HepG2 (cell line): ENCODE measurements at regions not wholly inside any gene's neighbourhood (a gene's known extent, or its start where the extent isn't known, plus 50 kb on each side); places are given as distances from the start of the nearest gene placed in this dataset.

Source experiments
- ATAC-seq: fragments of 200-7000 bp; cut with Tn5 transposase; 3 replicates; pipeline ENCODE4 v1.9.1; 2020; ENCODE audit warnings: mild to moderate bottlenecking, moderate library complexity
- BruUV-seq: library from RNA; stranded (reverse); fragments of 400-500 nt; replicated peaks from 2 replicates; lab custom pipeline; 2021; lab: Mats Ljungman, UMichigan
- CTCF ChIA-PET: fragments of 300-600 bp; formaldehyde crosslinking; extraction: SDS; loops from one replicate; lab custom pipeline; 2021; ENCODE audit warnings: low total read pairs, inconsistent platforms, low intra/inter-chr PET ratio; lab: Yijun Ruan, JAX
- POLR2A ChIA-PET: fragments of 350-600 bp; sonication (Branson Sonifier 250); formaldehyde crosslinking; loops from one replicate; lab custom pipeline; 2020; ENCODE audit warnings: antibody characterized with exemption, inconsistent platforms; lab: Yijun Ruan, JAX
- DNase-seq: peaks from one replicate; pipeline ENCODE4 v3.0.0-alpha.2; 2015; ENCODE audit warnings: low spot score
- FAIRE-seq: peaks from 3 replicates; lab custom pipeline; 2011; peaks lifted over from hg19 to GRCh38; lab: Jason Lieb, UNC
- H2AFZ ChIP-seq: one replicate; pipeline ENCODE4 v1.6.1; 2011; ENCODE audit warnings: low read length, inconsistent platforms
- H3K27ac ChIP-seq: fragments of 300-600 bp; 3 replicates; pipeline ENCODE4 v1.8.0; 2011; ENCODE audit warnings: mixed run types, mild to moderate bottlenecking, mixed read lengths, low read length, inconsistent platforms; ENCODE audit not compliant: insufficient read depth; ENCODE audit errors: extremely low read length
- H3K27me3 ChIP-seq, 2 experiments: fragments of 200-600 bp in 1 of 2; 2 replicates in 1 of 2; 3 replicates in 1 of 2; pipeline versions ENCODE4 v1.6.0 to v1.8.0; 2011; ENCODE audit warnings: low read length in 2 of 2, mild to moderate bottlenecking in 2 of 2, moderate library complexity in 2 of 2, inconsistent platforms in 1 of 2; ENCODE audit not compliant: insufficient read depth in 2 of 2, control insufficient read depth in 1 of 2
- H3K36me3 ChIP-seq, 2 experiments: fragments of 200-600 bp in 1 of 2; replicated peaks in 1 of 2; 2 replicates in 1 of 2; 3 replicates in 1 of 2; pipeline versions ENCODE4 v1.5.1 to v1.8.0; 2011; ENCODE audit warnings: low read length in 2 of 2, inconsistent platforms in 1 of 2; ENCODE audit not compliant: insufficient read depth in 2 of 2, control insufficient read depth in 1 of 2
- H3K4me1 ChIP-seq: 2 replicates; pipeline ENCODE4 v1.5.1; 2012; ENCODE audit warnings: low read length, inconsistent platforms; ENCODE audit not compliant: insufficient read depth
- H3K4me2 ChIP-seq: 2 replicates; pipeline ENCODE4 v1.6.0; 2011; ENCODE audit warnings: low read depth, low read length, inconsistent platforms
- H3K4me3 ChIP-seq, 3 experiments: fragments of 200-600 bp in 1 of 3; sonication (generic), shearing (Covaris generic) in 1 of 3; replicated peaks in 1 of 3; 2 replicates each; pipeline ENCODE4 v1.5.1; 2011 to 2016; ENCODE audit warnings: low read length in 3 of 3, inconsistent platforms in 2 of 3, low read depth in 2 of 3, mild to moderate bottlenecking in 2 of 3, control low read depth in 1 of 3, mixed read lengths in 1 of 3; ENCODE audit not compliant: insufficient read depth in 1 of 3
- H3K79me2 ChIP-seq: one replicate; pipeline ENCODE4 v1.6.1; 2011; ENCODE audit warnings: low read length, inconsistent platforms; ENCODE audit not compliant: insufficient read depth
- H3K9ac ChIP-seq: 2 replicates; pipeline ENCODE4 v1.6.0; 2011; ENCODE audit warnings: mild to moderate bottlenecking, low read depth, low read length, inconsistent platforms; ENCODE audit not compliant: insufficient read depth
- H3K9me3 ChIP-seq: 2 replicates; pipeline ENCODE4 v1.5.1; 2012; ENCODE audit warnings: mild to moderate bottlenecking, low read length
- H4K20me1 ChIP-seq: 2 replicates; pipeline ENCODE4 v1.6.0; 2011; ENCODE audit warnings: inconsistent platforms, mild to moderate bottlenecking, low read length, moderate library complexity; ENCODE audit not compliant: insufficient read depth
- ATF4 ChIP-seq, 2 experiments: fragments of 450-650 bp in 1 of 2; sonication (generic) in 1 of 2; formaldehyde crosslinking; IDR thresholded peaks; 2 replicates each; pipeline versions ENCODE4 v1.5.0 to v1.8.0; 2020 to 2022; ENCODE audit warnings: mild to moderate bottlenecking in 1 of 2, missing genetic modification reagents in 1 of 2
- ATF7 ChIP-seq, 2 experiments: fragments of 450-650 bp in 1 of 2; sonication (generic) in 1 of 2; formaldehyde crosslinking in 1 of 2; IDR thresholded peaks; 2 replicates each; pipeline versions ENCODE4 v1.4.0 to v1.6.1; 2016 to 2020; ENCODE audit warnings: antibody characterized with exemption in 1 of 2, mild to moderate bottlenecking in 1 of 2, missing genetic modification reagents in 1 of 2
- MAFF ChIP-seq: IDR thresholded peaks from 2 replicates; pipeline ENCODE4 v1.6.1; 2011; ENCODE audit warnings: low read depth, low read length, improper control_type of control experiment
- MAFK ChIP-seq, 2 experiments: IDR thresholded peaks in 1 of 2; conservative IDR thresholded peaks in 1 of 2; 2 replicates each; pipeline ENCODE4 v1.6.1; 2011; ENCODE audit warnings: improper control_type of control experiment in 2 of 2, low read length in 2 of 2
- TRIM22 ChIP-seq: fragments of 450-650 bp; IDR thresholded peaks from 2 replicates; pipeline ENCODE4 v1.6.1; 2017
- ZNF256 ChIP-seq: sonication (generic); formaldehyde crosslinking; conservative IDR thresholded peaks from 2 replicates; pipeline ENCODE4 v1.4.0; 2020; ENCODE audit warnings: missing genetic modification reagents
- ZNF431 ChIP-seq: sonication (generic); formaldehyde crosslinking; IDR thresholded peaks from 2 replicates; pipeline ENCODE4 v1.9.0; 2022; ENCODE audit warnings: missing genetic modification reagents, low read depth, mild to moderate bottlenecking, borderline replicate concordance
- ZNF777 ChIP-seq: sonication (generic); formaldehyde crosslinking; IDR thresholded peaks from 2 replicates; pipeline ENCODE4 v1.4.0; 2020; ENCODE audit warnings: missing genetic modification reagents
- WGBS: methylation state at CpG from one replicate; pipeline ENCODE4 v1.1.6; 2017; ENCODE audit warnings: low lambda C conversion rate; 5-methylcytosine and 5-hydroxymethylcytosine counted together
- in situ Hi-C: cut with HindIII; loops from 2 replicates; pipeline ENCODE4 v1.10.0; 2017; ENCODE audit warnings: low pct_unique_long_range_greater_than_20kb; ENCODE audit not compliant: extremely low pct_ligation_motif_present
- intact Hi-C: fragments of 100-400 bp; cut with micrococcal nuclease; formaldehyde crosslinking; loops from one replicate; pipeline ENCODE4 v1.10.0; 2022; ENCODE audit not compliant: unreplicated experiment
- TF ChIP-seq, protein P1 (sequence below): sonication (generic); formaldehyde crosslinking; IDR thresholded peaks from 2 replicates; pipeline ENCODE4 v1.4.0; 2020; ENCODE audit warnings: missing genetic modification reagents

DNA sequence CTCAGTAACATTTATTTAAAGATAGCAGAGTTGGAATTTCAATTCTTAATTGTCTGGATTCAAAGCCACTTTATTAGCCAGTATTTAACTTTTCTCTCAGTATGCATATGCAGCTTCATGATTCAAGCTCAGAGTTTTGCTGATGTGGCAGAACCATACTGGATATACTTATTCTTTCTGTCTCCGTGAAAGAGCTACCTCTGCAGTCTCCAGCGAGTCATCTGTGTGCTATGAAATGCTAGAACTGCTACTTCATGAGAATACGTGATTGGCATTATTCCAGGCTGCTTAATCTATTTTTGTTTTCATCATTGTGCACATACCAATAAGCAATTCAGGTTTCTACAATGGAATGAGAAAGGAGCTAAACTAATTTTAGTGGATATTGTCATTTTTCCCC is 743.7 kb downstream of the C4orf33 start:
- CTCF ChIA-PET = no interaction called here
- intact Hi-C loops (no loop called here), in situ Hi-C loops (no loop called here)
- Histone ChIP-seq H3K4me3 (no peak overlapping the region), H3K9me3 (0 out of 2 replicates have a peak, but pooled peaks cover 3% of the 10 kb centered on the region), H3K79me2 (no peaks in the 10 kb centered on the region), H3K27ac (no peak overlapping the region), H2AFZ (no peak overlapping the region), H3K4me1 (no peaks in the 10 kb centered on the region), H4K20me1 (no peaks in the 10 kb centered on the region), H3K9ac (no peak overlapping the region), H3K36me3 (no peaks in the 10 kb centered on the region), H3K27me3 (no peaks in the 10 kb centered on the region), H3K4me2 (no peak overlapping the region)
- no TSS peak for BruUV-seq
- POLR2A ChIA-PET = no interaction called here
- TF ChIP-seq MAFK (conservative IDR thresholded peaks at IDR 0.05 in 1 of 2, IDR thresholded peaks at IDR 0.05 in 1 of 2; ENCODE audit: low read length in 2 of 2) (peak; percentile 78 to 86), ATF4 (CRISPR knock-in tag; IDR thresholded peaks at IDR 0.05) (no peak), MAFF (peak; percentile 81)
- DNase-seq = no peak
- no peak for FAIRE-seq
- WGBS = 45% methylated on average over 3 of the region's 3 CpGs
- no peak for ATAC-seq

GRCh38 chr4:129842096-129842495 is 746.1 kb downstream of the C4orf33 start:
- no peaks in the 10 kb centered on the region for H3K36me3 ChIP-seq
- H3K4me1 ChIP-seq = peaks cover 6% of the 10 kb centered on the region
- no peaks in the 10 kb centered on the region for H4K20me1 ChIP-seq
- TF ChIP-seq ZNF431 (CRISPR knock-in tag) (no peak), ZNF256 (CRISPR knock-in tag) (no peak), ATF7 (IDR thresholded peaks at IDR 0.05) (no peak), ATF7 (CRISPR knock-in tag; IDR thresholded peaks at IDR 0.05) (no peak), TRIM22 (no peak), ZNF777 (CRISPR knock-in tag) (no peak)
- TF ChIP-seq, protein P1, sequence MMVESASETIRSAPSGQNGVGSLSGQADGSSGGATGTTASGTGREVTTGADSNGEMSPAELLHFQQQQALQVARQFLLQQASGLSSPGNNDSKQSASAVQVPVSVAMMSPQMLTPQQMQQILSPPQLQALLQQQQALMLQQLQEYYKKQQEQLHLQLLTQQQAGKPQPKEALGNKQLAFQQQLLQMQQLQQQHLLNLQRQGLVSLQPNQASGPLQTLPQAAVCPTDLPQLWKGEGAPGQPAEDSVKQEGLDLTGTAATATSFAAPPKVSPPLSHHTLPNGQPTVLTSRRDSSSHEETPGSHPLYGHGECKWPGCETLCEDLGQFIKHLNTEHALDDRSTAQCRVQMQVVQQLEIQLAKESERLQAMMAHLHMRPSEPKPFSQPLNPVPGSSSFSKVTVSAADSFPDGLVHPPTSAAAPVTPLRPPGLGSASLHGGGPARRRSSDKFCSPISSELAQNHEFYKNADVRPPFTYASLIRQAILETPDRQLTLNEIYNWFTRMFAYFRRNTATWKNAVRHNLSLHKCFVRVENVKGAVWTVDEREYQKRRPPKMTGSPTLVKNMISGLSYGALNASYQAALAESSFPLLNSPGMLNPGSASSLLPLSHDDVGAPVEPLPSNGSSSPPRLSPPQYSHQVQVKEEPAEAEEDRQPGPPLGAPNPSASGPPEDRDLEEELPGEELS (CRISPR knock-in tag) = no peak
- TF ChIP-seq, all 625 proteins: peak for 0
- FAIRE-seq (no peak), DNase-seq (no peak), ATAC-seq (no peak)
- H3K27me3 ChIP-seq = no peaks in the 10 kb centered on the region
- H3K9ac ChIP-seq = no peak overlapping the region
- no peaks in the 10 kb centered on the region for H3K79me2 ChIP-seq
- intact Hi-C loops = no loop called here
- no peak overlapping the region for H3K4me2 ChIP-seq
- 0 out of 2 replicates have a peak, but pooled peaks cover 3% of the 10 kb centered on the region for H3K9me3 ChIP-seq
- WGBS = 31% methylated on average over 4 of the region's 4 CpGs
- CTCF ChIA-PET = no interaction called here
- no TSS peak for BruUV-seq
- POLR2A ChIA-PET = no interaction called here
- H2AFZ ChIP-seq = no peak overlapping the region
- in situ Hi-C loops = no loop called here
- no peak overlapping the region for H3K27ac ChIP-seq
- no peak overlapping the region for H3K4me3 ChIP-seq
